Astrocyte (in vitro differentiated cells and primary cell): ENCODE measurements at regions not wholly inside any gene's neighbourhood (a gene's known extent, or its start where the extent isn't known, plus 50 kb on each side); places are given as distances from the start of the nearest gene placed in this dataset.

Experiments used
- DNase-seq: peaks from one replicate; pipeline ENCODE4 v3.0.0-alpha.2; 2010; ENCODE audit warnings: low read depth
- FAIRE-seq: peaks from 2 replicates; lab custom pipeline; 2011; peaks lifted over from hg19 to GRCh38; lab: Jason Lieb, UNC
- H2AFZ ChIP-seq: 2 replicates; pipeline ENCODE4 v1.6.0; 2012; ENCODE audit warnings: low read depth, low read length, inconsistent platforms
- H3K27ac ChIP-seq: 2 replicates; pipeline ENCODE4 v1.5.1; 2011; ENCODE audit warnings: low read depth, low read length, inconsistent platforms
- H3K27me3 ChIP-seq: 2 replicates; pipeline ENCODE4 v1.6.0; 2011; ENCODE audit warnings: low read length, inconsistent platforms; ENCODE audit not compliant: insufficient read depth
- H3K36me3 ChIP-seq: 2 replicates; pipeline ENCODE4 v1.5.1; 2011; ENCODE audit warnings: low read length, inconsistent platforms; ENCODE audit not compliant: insufficient read depth
- H3K4me1 ChIP-seq: 2 replicates; pipeline ENCODE4 v1.5.1; 2011; ENCODE audit warnings: low read length, inconsistent platforms; ENCODE audit not compliant: insufficient read depth
- H3K4me2 ChIP-seq: 2 replicates; pipeline ENCODE4 v1.6.0; 2012; ENCODE audit warnings: low read length, inconsistent platforms
- H3K4me3 ChIP-seq: 2 replicates; pipeline ENCODE4 v1.5.1; 2011; ENCODE audit warnings: low read depth, mild to moderate bottlenecking, low read length, inconsistent platforms; ENCODE audit not compliant: insufficient read depth
- H3K79me2 ChIP-seq: 2 replicates; pipeline ENCODE4 v1.6.0; 2012; ENCODE audit warnings: mild to moderate bottlenecking, low read length, inconsistent platforms; ENCODE audit not compliant: insufficient read depth
- H3K9ac ChIP-seq: 2 replicates; pipeline ENCODE4 v1.6.0; 2012; ENCODE audit warnings: mild to moderate bottlenecking, low read length, inconsistent platforms
- H3K9me3 ChIP-seq: 2 replicates; pipeline ENCODE4 v1.5.1; 2012; ENCODE audit warnings: low read depth, mild to moderate bottlenecking, low read length, inconsistent platforms; ENCODE audit not compliant: insufficient read depth
- H4K20me1 ChIP-seq: 2 replicates; pipeline ENCODE4 v1.6.0; 2012; ENCODE audit warnings: low read length, inconsistent platforms; ENCODE audit not compliant: insufficient read depth
- H3K27ac Mint-ChIP-seq: one replicate; pipeline ENCODE4 v1.8.0; 2021; ENCODE audit warnings: mild to moderate bottlenecking, mixed read lengths; ENCODE audit not compliant: unreplicated experiment
- H3K27me3 Mint-ChIP-seq: one replicate; pipeline ENCODE4 v1.8.0; 2021; ENCODE audit warnings: low read depth, mixed read lengths; ENCODE audit not compliant: unreplicated experiment
- H3K36me3 Mint-ChIP-seq: one replicate; pipeline ENCODE4 v1.8.0; 2021; ENCODE audit warnings: low read depth, mixed read lengths; ENCODE audit not compliant: unreplicated experiment
- H3K4me1 Mint-ChIP-seq: one replicate; pipeline ENCODE4 v1.8.0; 2021; ENCODE audit warnings: low read depth, mixed read lengths; ENCODE audit not compliant: unreplicated experiment
- H3K4me3 Mint-ChIP-seq: one replicate; pipeline ENCODE4 v1.8.0; 2021; ENCODE audit warnings: mild to moderate bottlenecking, moderate library complexity, mixed read lengths; ENCODE audit not compliant: unreplicated experiment
- H3K9me3 Mint-ChIP-seq: one replicate; pipeline ENCODE4 v1.8.0; 2021; ENCODE audit warnings: mild to moderate bottlenecking, mixed read lengths; ENCODE audit not compliant: unreplicated experiment
- EZH2 ChIP-seq: IDR thresholded peaks from 2 replicates; pipeline ENCODE4 v1.6.1; 2012; ENCODE audit warnings: mild to moderate bottlenecking, low read length, inconsistent platforms; ENCODE audit not compliant: insufficient read depth
- TF ChIP-seq, protein P1 (sequence below): IDR thresholded peaks from 2 replicates; pipeline ENCODE4 v1.5.1; 2011; ENCODE audit warnings: low read depth, mild to moderate bottlenecking, inconsistent platforms, low read length, moderate library complexity; ENCODE audit not compliant: insufficient read depth

DNA sequence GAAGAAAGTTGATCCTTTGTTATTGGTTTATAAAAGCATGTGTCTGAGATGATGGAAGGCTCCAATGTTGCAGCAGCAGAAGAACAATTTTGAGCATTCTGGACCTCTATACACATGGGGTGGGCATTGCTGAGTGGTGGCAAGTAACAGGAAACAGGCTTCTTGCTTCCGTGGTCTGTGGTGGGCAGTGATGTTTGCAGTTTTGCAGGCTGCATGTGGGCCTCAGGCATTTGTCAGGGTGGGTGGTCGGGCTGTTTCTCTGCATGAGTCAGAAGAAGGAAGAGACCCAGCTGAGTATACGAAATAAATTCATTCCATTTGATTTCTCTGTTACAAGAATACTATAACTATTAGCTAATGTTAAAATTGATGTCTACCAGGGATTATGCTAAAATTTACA, 239.5 kb upstream of the COL3A1 start:
- peaks cover 8% of the 10 kb centered on the region for H3K9me3 Mint-ChIP-seq
- Histone ChIP-seq H3K4me2 (no peak overlapping the region), H2AFZ (peak overlapping the region; percentile 32), H3K9me3 (no peaks in the 10 kb centered on the region), H3K4me1 (no peaks in the 10 kb centered on the region), H3K9ac (no peak overlapping the region), H3K36me3 (no peaks in the 10 kb centered on the region), H3K79me2 (no peaks in the 10 kb centered on the region), H3K27me3 (no peaks in the 10 kb centered on the region), H4K20me1 (no peaks in the 10 kb centered on the region), H3K4me3 (no peak overlapping the region), H3K27ac (no peak overlapping the region)
- DNase-seq = peak; percentile 47
- H3K27me3 Mint-ChIP-seq = no peaks in the 10 kb centered on the region
- peaks cover 11% of the 10 kb centered on the region for H3K4me1 Mint-ChIP-seq
- TF ChIP-seq EZH2 = no peak
- TF ChIP-seq, protein P1, sequence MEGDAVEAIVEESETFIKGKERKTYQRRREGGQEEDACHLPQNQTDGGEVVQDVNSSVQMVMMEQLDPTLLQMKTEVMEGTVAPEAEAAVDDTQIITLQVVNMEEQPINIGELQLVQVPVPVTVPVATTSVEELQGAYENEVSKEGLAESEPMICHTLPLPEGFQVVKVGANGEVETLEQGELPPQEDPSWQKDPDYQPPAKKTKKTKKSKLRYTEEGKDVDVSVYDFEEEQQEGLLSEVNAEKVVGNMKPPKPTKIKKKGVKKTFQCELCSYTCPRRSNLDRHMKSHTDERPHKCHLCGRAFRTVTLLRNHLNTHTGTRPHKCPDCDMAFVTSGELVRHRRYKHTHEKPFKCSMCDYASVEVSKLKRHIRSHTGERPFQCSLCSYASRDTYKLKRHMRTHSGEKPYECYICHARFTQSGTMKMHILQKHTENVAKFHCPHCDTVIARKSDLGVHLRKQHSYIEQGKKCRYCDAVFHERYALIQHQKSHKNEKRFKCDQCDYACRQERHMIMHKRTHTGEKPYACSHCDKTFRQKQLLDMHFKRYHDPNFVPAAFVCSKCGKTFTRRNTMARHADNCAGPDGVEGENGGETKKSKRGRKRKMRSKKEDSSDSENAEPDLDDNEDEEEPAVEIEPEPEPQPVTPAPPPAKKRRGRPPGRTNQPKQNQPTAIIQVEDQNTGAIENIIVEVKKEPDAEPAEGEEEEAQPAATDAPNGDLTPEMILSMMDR = no peak
- H3K4me3 Mint-ChIP-seq = peak overlapping the region; percentile 9
- no peak for FAIRE-seq
- H3K36me3 Mint-ChIP-seq = peaks cover 2% of the 10 kb centered on the region
- H3K27ac Mint-ChIP-seq = peak overlapping the region; percentile 82

DNA sequence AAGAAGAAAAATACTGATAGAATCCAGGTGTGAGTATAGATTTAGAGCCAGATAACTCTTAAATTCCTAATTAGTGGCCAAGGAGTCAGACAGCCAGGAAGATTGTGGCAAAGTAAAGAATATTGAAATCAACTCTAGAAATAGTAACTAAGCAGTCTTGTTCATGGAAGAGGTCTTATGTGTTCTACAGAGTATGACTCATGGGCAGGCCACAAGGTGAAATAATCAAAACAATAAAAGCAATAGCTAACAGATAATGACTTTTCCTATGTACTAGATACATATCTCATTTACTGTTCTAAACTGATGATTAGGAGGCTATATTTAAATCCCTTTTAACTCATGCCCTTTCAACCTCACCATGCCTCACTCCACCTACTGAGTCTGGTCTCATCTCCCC, 227.4 kb upstream of the COL3A1 start:
- FAIRE-seq = no peak
- Mint-ChIP-seq H3K4me3 (no peak overlapping the region), H3K27ac (peak overlapping the region; percentile 16), H3K4me1 (peaks cover 4% of the 10 kb centered on the region), H3K36me3 (no peaks in the 10 kb centered on the region), H3K9me3 (no peaks in the 10 kb centered on the region), H3K27me3 (no peaks in the 10 kb centered on the region)
- peak; percentile 50 for DNase-seq
- Histone ChIP-seq H3K36me3 (no peaks in the 10 kb centered on the region), H3K79me2 (no peaks in the 10 kb centered on the region), H3K9me3 (no peaks in the 10 kb centered on the region), H3K27ac (no peak overlapping the region), H3K27me3 (no peaks in the 10 kb centered on the region), H3K4me1 (no peaks in the 10 kb centered on the region), H4K20me1 (no peaks in the 10 kb centered on the region), H2AFZ (no peak overlapping the region), H3K4me2 (no peak overlapping the region), H3K4me3 (no peak overlapping the region), H3K9ac (no peak overlapping the region)
- TF ChIP-seq, protein P1 = no peak
- no peak for TF ChIP-seq EZH2

DNA sequence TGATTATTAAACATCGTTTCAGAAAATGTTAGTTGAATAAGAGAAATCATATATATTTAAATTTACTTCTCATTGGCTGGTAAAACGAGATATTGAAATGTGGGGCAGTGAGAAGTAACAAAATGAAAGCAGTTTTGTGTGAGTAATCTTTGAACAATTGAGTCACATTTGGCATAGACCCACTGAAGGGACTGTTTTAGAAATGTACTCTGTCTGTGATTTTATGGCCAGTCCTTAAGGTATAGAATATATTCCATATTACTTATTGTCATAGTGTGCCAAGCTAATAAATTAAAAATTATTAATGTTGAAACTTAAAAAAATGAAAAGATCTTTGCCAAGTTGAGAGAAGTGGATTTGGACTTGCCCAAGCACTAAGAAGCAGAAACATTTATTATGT, 222.4 kb upstream of the COL3A1 start:
- Histone ChIP-seq H3K27ac (no peak overlapping the region), H2AFZ (no peak overlapping the region), H3K4me1 (no peaks in the 10 kb centered on the region), H3K9me3 (no peaks in the 10 kb centered on the region), H3K9ac (no peak overlapping the region), H3K4me2 (no peak overlapping the region), H3K4me3 (no peak overlapping the region), H4K20me1 (no peaks in the 10 kb centered on the region), H3K27me3 (no peaks in the 10 kb centered on the region), H3K79me2 (no peaks in the 10 kb centered on the region), H3K36me3 (no peaks in the 10 kb centered on the region)
- no peak overlapping the region for H3K4me3 Mint-ChIP-seq
- no peak for DNase-seq
- no peaks in the 10 kb centered on the region for H3K36me3 Mint-ChIP-seq
- H3K27me3 Mint-ChIP-seq = no peaks in the 10 kb centered on the region
- no peak for FAIRE-seq
- H3K4me1 Mint-ChIP-seq = peaks cover 3% of the 10 kb centered on the region
- H3K9me3 Mint-ChIP-seq = peaks cover 9% of the 10 kb centered on the region
- no peak for TF ChIP-seq EZH2
- TF ChIP-seq, protein P1 = no peak
- no peak overlapping the region for H3K27ac Mint-ChIP-seq
